GM10266 (cell line): ENCODE measurements at regions not wholly inside any gene's neighbourhood (a gene's known extent, or its start where the extent isn't known, plus 50 kb on each side); places are given as distances from the start of the nearest gene placed in this dataset.

ENCODE experiments used
- DNase-seq: peaks from one replicate; pipeline ENCODE4 v3.0.0; 2012; ENCODE audit errors: extremely low spot score
- TF ChIP-seq, protein P1 (sequence below): IDR thresholded peaks from 2 replicates; pipeline ENCODE4 v1.5.1; 2012; ENCODE audit warnings: mild to moderate bottlenecking, low read depth; ENCODE audit not compliant: control insufficient read depth, insufficient read depth; ENCODE audit errors: missing control alignments

DNA sequence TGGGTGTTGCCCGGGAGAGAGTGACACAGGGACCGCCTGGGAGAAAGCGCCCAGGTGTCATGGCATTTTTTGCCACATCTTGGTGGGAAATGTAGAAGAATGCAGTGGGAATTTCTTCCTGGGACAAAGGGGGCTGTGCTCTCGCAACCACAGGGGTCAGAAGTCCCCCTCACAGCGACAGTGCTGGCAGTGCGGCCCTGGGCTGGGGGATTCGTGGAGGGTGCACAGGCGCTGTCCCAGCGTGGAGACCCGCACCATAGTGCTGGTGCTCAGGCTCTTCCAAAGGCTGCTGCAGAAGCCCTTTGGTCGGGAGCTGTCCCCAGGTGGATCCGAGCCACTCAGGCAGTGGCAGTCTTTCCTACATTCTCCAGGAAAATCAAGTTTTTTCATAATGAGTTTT is 128.8 kb upstream of the SOX11 start:
- TF ChIP-seq, protein P1, sequence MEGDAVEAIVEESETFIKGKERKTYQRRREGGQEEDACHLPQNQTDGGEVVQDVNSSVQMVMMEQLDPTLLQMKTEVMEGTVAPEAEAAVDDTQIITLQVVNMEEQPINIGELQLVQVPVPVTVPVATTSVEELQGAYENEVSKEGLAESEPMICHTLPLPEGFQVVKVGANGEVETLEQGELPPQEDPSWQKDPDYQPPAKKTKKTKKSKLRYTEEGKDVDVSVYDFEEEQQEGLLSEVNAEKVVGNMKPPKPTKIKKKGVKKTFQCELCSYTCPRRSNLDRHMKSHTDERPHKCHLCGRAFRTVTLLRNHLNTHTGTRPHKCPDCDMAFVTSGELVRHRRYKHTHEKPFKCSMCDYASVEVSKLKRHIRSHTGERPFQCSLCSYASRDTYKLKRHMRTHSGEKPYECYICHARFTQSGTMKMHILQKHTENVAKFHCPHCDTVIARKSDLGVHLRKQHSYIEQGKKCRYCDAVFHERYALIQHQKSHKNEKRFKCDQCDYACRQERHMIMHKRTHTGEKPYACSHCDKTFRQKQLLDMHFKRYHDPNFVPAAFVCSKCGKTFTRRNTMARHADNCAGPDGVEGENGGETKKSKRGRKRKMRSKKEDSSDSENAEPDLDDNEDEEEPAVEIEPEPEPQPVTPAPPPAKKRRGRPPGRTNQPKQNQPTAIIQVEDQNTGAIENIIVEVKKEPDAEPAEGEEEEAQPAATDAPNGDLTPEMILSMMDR = no peak
- no peak for DNase-seq

GRCh38 chr2:5569256-5569655 is 122.9 kb upstream of the SOX11 start:
- DNase-seq = no peak
- TF ChIP-seq, protein P1 = no peak

- TF ChIP-seq, protein P1 = no peak
- no peak for DNase-seq
Observed at GRCh38 chr2:5576015-5576414, 116.2 kb upstream of the SOX11 start.

DNA sequence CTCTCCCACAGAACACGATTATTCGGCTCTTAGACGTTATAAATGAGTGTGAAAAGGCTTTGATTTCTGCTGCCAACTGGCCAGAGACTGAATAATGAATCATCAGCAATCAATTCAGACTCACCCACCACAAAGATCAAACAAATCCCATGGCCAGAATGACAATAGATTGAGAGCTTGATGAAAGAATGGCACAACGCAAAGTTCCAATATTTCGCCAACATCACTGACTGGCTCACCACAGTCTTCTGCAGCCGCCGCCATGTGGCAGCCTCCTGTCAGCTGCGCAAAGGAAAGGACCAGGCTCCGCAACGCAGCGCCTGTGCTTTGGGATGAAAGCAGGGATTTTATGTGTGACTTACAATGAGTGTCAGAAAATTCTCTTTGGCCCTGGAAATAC is 104.4 kb upstream of the SOX11 start:
- TF ChIP-seq, protein P1 = no peak
- DNase-seq = no peak

GRCh38 chr2:5588601-5589000 is 103.6 kb upstream of the SOX11 start:
- DNase-seq = no peak
- TF ChIP-seq, protein P1 = no peak

DNA sequence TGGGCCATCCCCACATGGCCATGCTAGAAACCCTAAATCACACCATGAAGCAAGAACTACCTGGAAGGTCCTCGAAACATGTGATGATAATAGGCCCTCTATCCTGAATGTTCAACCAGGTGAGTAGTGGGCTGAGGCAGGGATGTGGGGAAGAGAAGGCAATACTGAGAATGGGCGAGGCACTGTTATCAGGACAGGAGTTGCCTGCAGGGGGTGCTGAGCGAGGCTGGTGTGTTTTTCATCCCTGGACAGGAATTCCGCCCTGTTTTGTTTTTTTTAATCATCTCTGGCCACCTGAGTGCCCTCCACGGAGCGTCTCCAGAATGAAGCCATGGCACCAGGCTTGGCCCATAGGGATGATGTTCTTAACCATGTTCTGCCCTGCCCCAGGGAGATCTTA is 103.0 kb upstream of the SOX11 start:
- no peak for DNase-seq
- TF ChIP-seq, protein P1 = no peak

DNA sequence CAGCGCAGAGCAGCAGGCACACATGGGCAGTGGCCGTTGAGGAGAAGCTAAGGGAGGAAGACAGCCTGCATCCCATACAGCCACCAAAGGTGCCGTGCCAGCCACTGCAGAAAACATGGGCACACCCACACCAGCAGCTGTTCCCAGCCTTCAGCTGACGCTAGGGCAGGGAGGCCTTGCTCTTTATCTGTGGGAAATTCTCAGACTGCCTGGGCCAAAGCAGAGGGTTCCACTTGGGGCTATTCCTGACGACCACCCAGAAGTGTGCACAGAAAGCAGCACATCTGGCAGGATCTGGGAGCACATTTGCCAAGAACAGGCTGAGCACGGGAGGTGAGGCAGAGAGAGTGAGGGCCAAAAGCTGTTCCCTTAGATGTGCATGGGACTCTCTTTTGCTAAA is 101.3 kb upstream of the SOX11 start:
- DNase-seq = no peak
- TF ChIP-seq, protein P1 = no peak

- DNase-seq = no peak
Observed at GRCh38 chr2:5592916-5593315, 99.3 kb upstream of the SOX11 start.

More at GRCh38 chr2:5592916-5593315, 99.3 kb upstream of the SOX11 start:
- TF ChIP-seq, protein P1 = no peak
